Endothelial cell of hepatic sinusoid (primary cell): ENCODE measurements at regions not wholly inside any gene's neighbourhood (a gene's known extent, or its start where the extent isn't known, plus 50 kb on each side); places are given as distances from the start of the nearest gene placed in this dataset.
"Not testable (repeated sequence)": the region's sequence is repeated elsewhere in the genome, so short reads cannot be mapped to it uniquely, and the experiment has no call there.

Source experiments
- in situ Hi-C: cut with HindIII; loops from 2 replicates; pipeline ENCODE4 v1.10.0; 2017; ENCODE audit warnings: low sequenced_read_pairs

GRCh38 chr13:22848539-22849052 is 332.2 kb upstream of the SGCG start:
- in situ Hi-C loops = no loop called here

GRCh38 chr13:22855926-22856325 is 324.9 kb upstream of the SGCG start:
- in situ Hi-C loops = no loop called here

GRCh38 chr13:22858980-22859379 is 321.8 kb upstream of the SGCG start:
- in situ Hi-C loops = not testable (repeated sequence)

GRCh38 chr13:22859411-22859810 is 321.4 kb upstream of the SGCG start:
- in situ Hi-C loops = not testable (repeated sequence)

GRCh38 chr13:22861958-22862466 is 318.8 kb upstream of the SGCG start:
- in situ Hi-C loops = no loop called here

- in situ Hi-C loops = no loop called here
Observed at GRCh38 chr13:22862478-22862877, 318.3 kb upstream of the SGCG start.

GRCh38 chr13:22866221-22866620 is 314.6 kb upstream of the SGCG start:
- in situ Hi-C loops = no loop called here

- in situ Hi-C loops = no loop called here
Observed at GRCh38 chr13:22871231-22871630, 309.5 kb upstream of the SGCG start.

GRCh38 chr13:22874839-22875238 is 305.9 kb upstream of the SGCG start:
- in situ Hi-C loops = no loop called here

GRCh38 chr13:22877421-22877820 is 303.4 kb upstream of the SGCG start:
- in situ Hi-C loops = no loop called here

- in situ Hi-C loops = no loop called here
Observed at GRCh38 chr13:22880741-22881720, 299.7 kb upstream of the SGCG start.

GRCh38 chr13:22881721-22882608 is 298.8 kb upstream of the SGCG start:
- in situ Hi-C loops = not testable (repeated sequence)

- in situ Hi-C loops = no loop called here
Observed at GRCh38 chr13:22883262-22883840, 297.4 kb upstream of the SGCG start.

GRCh38 chr13:22883956-22884355 is 296.8 kb upstream of the SGCG start:
- in situ Hi-C loops = no loop called here

- in situ Hi-C loops = not testable (repeated sequence)
Observed at GRCh38 chr13:22886061-22886460, 294.7 kb upstream of the SGCG start.

- in situ Hi-C loops = not testable (repeated sequence)
Observed at GRCh38 chr13:22889376-22889775, 291.4 kb upstream of the SGCG start.

- in situ Hi-C loops = no loop called here
Observed at GRCh38 chr13:22893204-22893603, 287.6 kb upstream of the SGCG start.

GRCh38 chr13:22893777-22894176 is 287.0 kb upstream of the SGCG start:
- in situ Hi-C loops = no loop called here

- in situ Hi-C loops = no loop called here
Observed at GRCh38 chr13:22897571-22898314, 283.0 kb upstream of the SGCG start.

GRCh38 chr13:22900416-22900951 is 280.3 kb upstream of the SGCG start:
- in situ Hi-C loops = not testable (repeated sequence)
